Neural progenitor cell (in vitro differentiated cells): ENCODE measurements at regions not wholly inside any gene's neighbourhood (a gene's known extent, or its start where the extent isn't known, plus 50 kb on each side); places are given as distances from the start of the nearest gene placed in this dataset.

Experiments used
- EZH2phosphoT487 ChIP-seq: fragments of 200-600 bp; sonication (generic); IDR thresholded peaks from 2 replicates; pipeline ENCODE4 v1.6.1; 2017; ENCODE audit warnings: antibody characterized with exemption
- TF ChIP-seq, protein P1 (sequence below): fragments of 200-600 bp; sonication (generic); IDR thresholded peaks from 2 replicates; pipeline ENCODE4 v1.5.1; 2017; ENCODE audit warnings: antibody characterized with exemption, mild to moderate bottlenecking

DNA sequence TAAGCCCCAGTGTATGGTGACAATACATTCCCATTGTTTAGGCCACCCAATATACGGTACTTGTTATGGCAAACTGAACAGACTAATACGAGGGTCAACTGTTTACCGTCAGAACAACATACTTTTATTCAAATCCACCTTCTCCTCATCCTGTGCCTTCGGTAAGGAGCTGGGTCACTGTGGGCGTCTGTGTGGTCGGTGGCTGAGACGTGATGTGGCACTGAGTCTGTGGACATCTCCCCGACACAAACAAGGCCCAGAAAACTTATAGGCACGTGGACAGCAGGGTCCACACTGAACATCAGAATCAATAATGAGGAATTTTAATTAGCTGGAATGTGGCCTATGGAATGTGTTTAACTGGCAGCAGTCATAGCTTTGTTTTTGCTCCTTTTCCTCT is 154.3 kb upstream of the IRX2 start:
- TF ChIP-seq, protein P1, sequence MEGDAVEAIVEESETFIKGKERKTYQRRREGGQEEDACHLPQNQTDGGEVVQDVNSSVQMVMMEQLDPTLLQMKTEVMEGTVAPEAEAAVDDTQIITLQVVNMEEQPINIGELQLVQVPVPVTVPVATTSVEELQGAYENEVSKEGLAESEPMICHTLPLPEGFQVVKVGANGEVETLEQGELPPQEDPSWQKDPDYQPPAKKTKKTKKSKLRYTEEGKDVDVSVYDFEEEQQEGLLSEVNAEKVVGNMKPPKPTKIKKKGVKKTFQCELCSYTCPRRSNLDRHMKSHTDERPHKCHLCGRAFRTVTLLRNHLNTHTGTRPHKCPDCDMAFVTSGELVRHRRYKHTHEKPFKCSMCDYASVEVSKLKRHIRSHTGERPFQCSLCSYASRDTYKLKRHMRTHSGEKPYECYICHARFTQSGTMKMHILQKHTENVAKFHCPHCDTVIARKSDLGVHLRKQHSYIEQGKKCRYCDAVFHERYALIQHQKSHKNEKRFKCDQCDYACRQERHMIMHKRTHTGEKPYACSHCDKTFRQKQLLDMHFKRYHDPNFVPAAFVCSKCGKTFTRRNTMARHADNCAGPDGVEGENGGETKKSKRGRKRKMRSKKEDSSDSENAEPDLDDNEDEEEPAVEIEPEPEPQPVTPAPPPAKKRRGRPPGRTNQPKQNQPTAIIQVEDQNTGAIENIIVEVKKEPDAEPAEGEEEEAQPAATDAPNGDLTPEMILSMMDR: no peak
- TF ChIP-seq EZH2phosphoT487: no peak
